ENCODE measurements at regions not wholly inside any gene's neighbourhood (a gene's known extent, or its start where the extent isn't known, plus 50 kb on each side); places are given as distances from the start of the nearest gene placed in this dataset.

DNA sequence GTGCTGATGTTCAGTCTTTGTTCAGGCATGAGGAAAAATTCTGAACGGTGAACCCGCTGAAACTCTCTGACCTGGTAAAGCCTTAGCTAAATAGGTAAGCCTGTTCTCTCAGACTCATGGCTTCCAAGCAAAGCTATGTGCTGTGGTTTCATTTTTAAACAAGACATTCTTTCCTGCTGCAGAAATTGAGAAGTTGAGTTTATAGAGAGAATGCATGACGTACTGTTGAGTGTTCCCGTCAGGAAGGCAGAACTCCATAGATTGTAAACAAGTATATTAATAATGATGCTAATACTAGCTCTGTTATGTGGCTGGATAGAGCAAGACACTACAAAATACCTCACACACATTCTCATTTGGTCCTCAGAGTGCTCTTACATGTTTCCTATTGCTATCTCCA lies 424.0 kb upstream of the CRIM1 start:
- Mint-ChIP-seq H3K9me3 (no peaks in the 10 kb centered on the region), H3K4me1 (no peaks in the 10 kb centered on the region; the same call in 1 of the 2 replicates), H3K4me3 (no peak overlapping the region), H3K27me3 (ENCODE audit: low read depth) (no peaks in the 10 kb centered on the region), H3K27ac (no peak overlapping the region), H3K36me3 (no peaks in the 10 kb centered on the region)
- CTCF ChIA-PET = no interaction called here
- POLR2A ChIA-PET = no interaction called here
- TF ChIP-seq, protein P1, sequence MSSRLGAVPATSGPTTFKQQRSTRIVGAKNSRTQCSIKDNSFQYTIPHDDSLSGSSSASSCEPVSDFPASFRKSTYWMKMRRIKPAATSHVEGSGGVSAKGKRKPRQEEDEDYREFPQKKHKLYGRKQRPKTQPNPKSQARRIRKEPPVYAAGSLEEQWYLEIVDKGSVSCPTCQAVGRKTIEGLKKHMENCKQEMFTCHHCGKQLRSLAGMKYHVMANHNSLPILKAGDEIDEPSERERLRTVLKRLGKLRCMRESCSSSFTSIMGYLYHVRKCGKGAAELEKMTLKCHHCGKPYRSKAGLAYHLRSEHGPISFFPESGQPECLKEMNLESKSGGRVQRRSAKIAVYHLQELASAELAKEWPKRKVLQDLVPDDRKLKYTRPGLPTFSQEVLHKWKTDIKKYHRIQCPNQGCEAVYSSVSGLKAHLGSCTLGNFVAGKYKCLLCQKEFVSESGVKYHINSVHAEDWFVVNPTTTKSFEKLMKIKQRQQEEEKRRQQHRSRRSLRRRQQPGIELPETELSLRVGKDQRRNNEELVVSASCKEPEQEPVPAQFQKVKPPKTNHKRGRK (CRISPR knock-in tag; IDR thresholded peaks at IDR 0.05; ENCODE audit: borderline replicate concordance) = no peak
- TF ChIP-seq SMAD4 (CRISPR knock-in tag; IDR thresholded peaks at IDR 0.05) = no peak
- TF ChIP-seq, protein P2, sequence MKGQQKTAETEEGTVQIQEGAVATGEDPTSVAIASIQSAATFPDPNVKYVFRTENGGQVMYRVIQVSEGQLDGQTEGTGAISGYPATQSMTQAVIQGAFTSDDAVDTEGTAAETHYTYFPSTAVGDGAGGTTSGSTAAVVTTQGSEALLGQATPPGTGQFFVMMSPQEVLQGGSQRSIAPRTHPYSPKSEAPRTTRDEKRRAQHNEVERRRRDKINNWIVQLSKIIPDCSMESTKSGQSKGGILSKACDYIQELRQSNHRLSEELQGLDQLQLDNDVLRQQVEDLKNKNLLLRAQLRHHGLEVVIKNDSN (CRISPR knock-in tag; IDR thresholded peaks at IDR 0.05) = no peak
- TF ChIP-seq TCF7 (CRISPR knock-in tag; IDR thresholded peaks at IDR 0.05; ENCODE audit: low read depth) = no peak
- TF ChIP-seq, protein P3, sequence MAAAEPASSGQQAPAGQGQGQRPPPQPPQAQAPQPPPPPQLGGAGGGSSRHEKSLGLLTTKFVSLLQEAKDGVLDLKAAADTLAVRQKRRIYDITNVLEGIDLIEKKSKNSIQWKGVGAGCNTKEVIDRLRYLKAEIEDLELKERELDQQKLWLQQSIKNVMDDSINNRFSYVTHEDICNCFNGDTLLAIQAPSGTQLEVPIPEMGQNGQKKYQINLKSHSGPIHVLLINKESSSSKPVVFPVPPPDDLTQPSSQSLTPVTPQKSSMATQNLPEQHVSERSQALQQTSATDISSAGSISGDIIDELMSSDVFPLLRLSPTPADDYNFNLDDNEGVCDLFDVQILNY (CRISPR knock-in tag; IDR thresholded peaks at IDR 0.05) = no peak
- no peak for TF ChIP-seq JAZF1 (CRISPR knock-in tag; IDR thresholded peaks at IDR 0.05)
- TF ChIP-seq ATF1 (CRISPR knock-in tag; IDR thresholded peaks at IDR 0.05) = no peak
- no peak for TF ChIP-seq GTF2I (CRISPR knock-in tag; conservative IDR thresholded peaks at IDR 0.05)
- no peak for TF ChIP-seq ZNF121 (CRISPR knock-in tag; IDR thresholded peaks at IDR 0.05)
- TF ChIP-seq SOX15 (CRISPR knock-in tag; IDR thresholded peaks at IDR 0.05) = no peak
- TF ChIP-seq, protein P4, sequence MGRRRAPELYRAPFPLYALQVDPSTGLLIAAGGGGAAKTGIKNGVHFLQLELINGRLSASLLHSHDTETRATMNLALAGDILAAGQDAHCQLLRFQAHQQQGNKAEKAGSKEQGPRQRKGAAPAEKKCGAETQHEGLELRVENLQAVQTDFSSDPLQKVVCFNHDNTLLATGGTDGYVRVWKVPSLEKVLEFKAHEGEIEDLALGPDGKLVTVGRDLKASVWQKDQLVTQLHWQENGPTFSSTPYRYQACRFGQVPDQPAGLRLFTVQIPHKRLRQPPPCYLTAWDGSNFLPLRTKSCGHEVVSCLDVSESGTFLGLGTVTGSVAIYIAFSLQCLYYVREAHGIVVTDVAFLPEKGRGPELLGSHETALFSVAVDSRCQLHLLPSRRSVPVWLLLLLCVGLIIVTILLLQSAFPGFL (CRISPR knock-in tag; IDR thresholded peaks at IDR 0.05; ENCODE audit: borderline replicate concordance) = no peak
- TF ChIP-seq, protein P5, sequence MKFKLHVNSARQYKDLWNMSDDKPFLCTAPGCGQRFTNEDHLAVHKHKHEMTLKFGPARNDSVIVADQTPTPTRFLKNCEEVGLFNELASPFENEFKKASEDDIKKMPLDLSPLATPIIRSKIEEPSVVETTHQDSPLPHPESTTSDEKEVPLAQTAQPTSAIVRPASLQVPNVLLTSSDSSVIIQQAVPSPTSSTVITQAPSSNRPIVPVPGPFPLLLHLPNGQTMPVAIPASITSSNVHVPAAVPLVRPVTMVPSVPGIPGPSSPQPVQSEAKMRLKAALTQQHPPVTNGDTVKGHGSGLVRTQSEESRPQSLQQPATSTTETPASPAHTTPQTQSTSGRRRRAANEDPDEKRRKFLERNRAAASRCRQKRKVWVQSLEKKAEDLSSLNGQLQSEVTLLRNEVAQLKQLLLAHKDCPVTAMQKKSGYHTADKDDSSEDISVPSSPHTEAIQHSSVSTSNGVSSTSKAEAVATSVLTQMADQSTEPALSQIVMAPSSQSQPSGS (CRISPR knock-in tag; IDR thresholded peaks at IDR 0.05; ENCODE audit: borderline replicate concordance, low read depth) = no peak
- TF ChIP-seq RELA (CRISPR knock-in tag; IDR thresholded peaks at IDR 0.05; ENCODE audit: borderline replicate concordance) = no peak
- no peak for TF ChIP-seq EMX1 (CRISPR knock-in tag; IDR thresholded peaks at IDR 0.05)
- TF ChIP-seq, protein P6, sequence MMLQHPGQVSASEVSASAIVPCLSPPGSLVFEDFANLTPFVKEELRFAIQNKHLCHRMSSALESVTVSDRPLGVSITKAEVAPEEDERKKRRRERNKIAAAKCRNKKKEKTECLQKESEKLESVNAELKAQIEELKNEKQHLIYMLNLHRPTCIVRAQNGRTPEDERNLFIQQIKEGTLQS (CRISPR knock-in tag; conservative IDR thresholded peaks at IDR 0.05) = no peak
- TF ChIP-seq KAT7 (CRISPR knock-in tag; IDR thresholded peaks at IDR 0.05; ENCODE audit: borderline replicate concordance) = no peak
- no peak for ATAC-seq
- DNase-seq (ENCODE audit: low spot score) = no peak

DNA sequence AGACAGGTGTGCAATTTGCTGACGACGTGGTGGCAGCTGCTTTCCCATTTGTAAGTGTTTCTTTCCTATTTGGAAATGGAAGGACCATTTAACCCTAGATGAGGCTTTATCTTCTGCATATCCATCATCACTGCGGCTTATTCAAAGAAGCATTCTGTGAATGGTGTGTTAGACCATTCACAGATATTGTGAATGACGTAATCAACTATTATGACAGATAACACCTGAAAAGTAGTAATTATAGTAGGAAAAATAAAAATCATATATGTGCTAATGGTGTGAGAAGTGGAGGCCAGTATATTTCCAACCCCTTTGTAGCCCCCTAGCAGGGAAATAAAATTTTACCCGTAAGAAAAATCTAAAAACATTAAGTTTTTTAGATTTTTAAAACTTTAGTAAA lies 424.5 kb upstream of the CRIM1 start:
- Mint-ChIP-seq H3K9me3 (no peaks in the 10 kb centered on the region), H3K4me3 (no peak overlapping the region), H3K4me1 (no peaks in the 10 kb centered on the region; the same call in 1 of the 2 replicates), H3K27me3 (ENCODE audit: low read depth) (no peaks in the 10 kb centered on the region), H3K27ac (no peak overlapping the region), H3K36me3 (no peaks in the 10 kb centered on the region)
- DNase-seq (ENCODE audit: low spot score) (no peak), ATAC-seq (no peak)
- CTCF ChIA-PET = no interaction called here
- POLR2A ChIA-PET = no interaction called here
- TF ChIP-seq, protein P7, sequence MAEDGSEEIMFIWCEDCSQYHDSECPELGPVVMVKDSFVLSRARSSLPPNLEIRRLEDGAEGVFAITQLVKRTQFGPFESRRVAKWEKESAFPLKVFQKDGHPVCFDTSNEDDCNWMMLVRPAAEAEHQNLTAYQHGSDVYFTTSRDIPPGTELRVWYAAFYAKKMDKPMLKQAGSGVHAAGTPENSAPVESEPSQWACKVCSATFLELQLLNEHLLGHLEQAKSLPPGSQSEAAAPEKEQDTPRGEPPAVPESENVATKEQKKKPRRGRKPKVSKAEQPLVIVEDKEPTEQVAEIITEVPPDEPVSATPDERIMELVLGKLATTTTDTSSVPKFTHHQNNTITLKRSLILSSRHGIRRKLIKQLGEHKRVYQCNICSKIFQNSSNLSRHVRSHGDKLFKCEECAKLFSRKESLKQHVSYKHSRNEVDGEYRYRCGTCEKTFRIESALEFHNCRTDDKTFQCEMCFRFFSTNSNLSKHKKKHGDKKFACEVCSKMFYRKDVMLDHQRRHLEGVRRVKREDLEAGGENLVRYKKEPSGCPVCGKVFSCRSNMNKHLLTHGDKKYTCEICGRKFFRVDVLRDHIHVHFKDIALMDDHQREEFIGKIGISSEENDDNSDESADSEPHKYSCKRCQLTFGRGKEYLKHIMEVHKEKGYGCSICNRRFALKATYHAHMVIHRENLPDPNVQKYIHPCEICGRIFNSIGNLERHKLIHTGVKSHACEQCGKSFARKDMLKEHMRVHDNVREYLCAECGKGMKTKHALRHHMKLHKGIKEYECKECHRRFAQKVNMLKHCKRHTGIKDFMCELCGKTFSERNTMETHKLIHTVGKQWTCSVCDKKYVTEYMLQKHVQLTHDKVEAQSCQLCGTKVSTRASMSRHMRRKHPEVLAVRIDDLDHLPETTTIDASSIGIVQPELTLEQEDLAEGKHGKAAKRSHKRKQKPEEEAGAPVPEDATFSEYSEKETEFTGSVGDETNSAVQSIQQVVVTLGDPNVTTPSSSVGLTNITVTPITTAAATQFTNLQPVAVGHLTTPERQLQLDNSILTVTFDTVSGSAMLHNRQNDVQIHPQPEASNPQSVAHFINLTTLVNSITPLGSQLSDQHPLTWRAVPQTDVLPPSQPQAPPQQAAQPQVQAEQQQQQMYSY (CRISPR knock-in tag; IDR thresholded peaks at IDR 0.05) = no peak
- TF ChIP-seq CREM (CRISPR knock-in tag; IDR thresholded peaks at IDR 0.05) (no peak), OVOL2 (CRISPR knock-in tag; IDR thresholded peaks at IDR 0.05; ENCODE audit: borderline replicate concordance) (no peak), RORB (CRISPR knock-in tag; IDR thresholded peaks at IDR 0.05) (no peak), NFYB (CRISPR knock-in tag; conservative IDR thresholded peaks at IDR 0.05; ENCODE audit: low read depth) (no peak), ZNF416 (CRISPR knock-in tag; IDR thresholded peaks at IDR 0.05) (no peak), MYBL2 (CRISPR knock-in tag; IDR thresholded peaks at IDR 0.05) (no peak), FOXJ3 (CRISPR knock-in tag; IDR thresholded peaks at IDR 0.05; ENCODE audit: borderline replicate concordance) (no peak), ATF1 (CRISPR knock-in tag; IDR thresholded peaks at IDR 0.05) (no peak), HMGA2 (CRISPR knock-in tag; IDR thresholded peaks at IDR 0.05) (no peak), CBFB (CRISPR knock-in tag; IDR thresholded peaks at IDR 0.05; ENCODE audit: low read depth) (no peak)
- TF ChIP-seq, protein P8, sequence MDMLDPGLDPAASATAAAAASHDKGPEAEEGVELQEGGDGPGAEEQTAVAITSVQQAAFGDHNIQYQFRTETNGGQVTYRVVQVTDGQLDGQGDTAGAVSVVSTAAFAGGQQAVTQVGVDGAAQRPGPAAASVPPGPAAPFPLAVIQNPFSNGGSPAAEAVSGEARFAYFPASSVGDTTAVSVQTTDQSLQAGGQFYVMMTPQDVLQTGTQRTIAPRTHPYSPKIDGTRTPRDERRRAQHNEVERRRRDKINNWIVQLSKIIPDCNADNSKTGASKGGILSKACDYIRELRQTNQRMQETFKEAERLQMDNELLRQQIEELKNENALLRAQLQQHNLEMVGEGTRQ (CRISPR knock-in tag; IDR thresholded peaks at IDR 0.05) = no peak

Data from WTC11 (cell line).